ENCODE measurements at regions not wholly inside any gene's neighbourhood (a gene's known extent, or its start where the extent isn't known, plus 50 kb on each side); places are given as distances from the start of the nearest gene placed in this dataset.

DNA sequence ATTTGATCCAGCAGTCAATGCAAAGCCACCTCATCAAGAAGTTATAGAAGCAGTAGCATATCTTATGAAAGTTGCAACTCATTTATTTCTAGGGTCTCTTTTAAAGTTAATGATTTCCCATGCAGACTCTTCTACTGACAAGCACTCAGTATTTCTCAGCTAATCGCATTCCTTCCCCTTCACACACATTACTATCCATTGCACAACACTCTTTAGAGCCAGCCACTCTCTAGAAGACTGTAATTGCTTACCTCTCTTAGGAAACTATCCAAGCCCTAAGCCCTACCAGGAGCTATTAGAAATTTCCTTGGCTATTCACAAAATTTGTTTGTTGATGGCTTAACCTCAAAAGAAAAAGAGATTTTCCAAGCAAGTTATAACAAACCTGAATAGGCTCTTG lies 106.0 kb downstream of the ADAMTS1 start:
- TF ChIP-seq, protein P1, sequence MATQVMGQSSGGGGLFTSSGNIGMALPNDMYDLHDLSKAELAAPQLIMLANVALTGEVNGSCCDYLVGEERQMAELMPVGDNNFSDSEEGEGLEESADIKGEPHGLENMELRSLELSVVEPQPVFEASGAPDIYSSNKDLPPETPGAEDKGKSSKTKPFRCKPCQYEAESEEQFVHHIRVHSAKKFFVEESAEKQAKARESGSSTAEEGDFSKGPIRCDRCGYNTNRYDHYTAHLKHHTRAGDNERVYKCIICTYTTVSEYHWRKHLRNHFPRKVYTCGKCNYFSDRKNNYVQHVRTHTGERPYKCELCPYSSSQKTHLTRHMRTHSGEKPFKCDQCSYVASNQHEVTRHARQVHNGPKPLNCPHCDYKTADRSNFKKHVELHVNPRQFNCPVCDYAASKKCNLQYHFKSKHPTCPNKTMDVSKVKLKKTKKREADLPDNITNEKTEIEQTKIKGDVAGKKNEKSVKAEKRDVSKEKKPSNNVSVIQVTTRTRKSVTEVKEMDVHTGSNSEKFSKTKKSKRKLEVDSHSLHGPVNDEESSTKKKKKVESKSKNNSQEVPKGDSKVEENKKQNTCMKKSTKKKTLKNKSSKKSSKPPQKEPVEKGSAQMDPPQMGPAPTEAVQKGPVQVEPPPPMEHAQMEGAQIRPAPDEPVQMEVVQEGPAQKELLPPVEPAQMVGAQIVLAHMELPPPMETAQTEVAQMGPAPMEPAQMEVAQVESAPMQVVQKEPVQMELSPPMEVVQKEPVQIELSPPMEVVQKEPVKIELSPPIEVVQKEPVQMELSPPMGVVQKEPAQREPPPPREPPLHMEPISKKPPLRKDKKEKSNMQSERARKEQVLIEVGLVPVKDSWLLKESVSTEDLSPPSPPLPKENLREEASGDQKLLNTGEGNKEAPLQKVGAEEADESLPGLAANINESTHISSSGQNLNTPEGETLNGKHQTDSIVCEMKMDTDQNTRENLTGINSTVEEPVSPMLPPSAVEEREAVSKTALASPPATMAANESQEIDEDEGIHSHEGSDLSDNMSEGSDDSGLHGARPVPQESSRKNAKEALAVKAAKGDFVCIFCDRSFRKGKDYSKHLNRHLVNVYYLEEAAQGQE (IDR thresholded peaks at IDR 0.05): no peak
- no peak for TF ChIP-seq POLR2A (IDR thresholded peaks at IDR 0.05; ENCODE audit: low read length)
- TF ChIP-seq JUNB (IDR thresholded peaks at IDR 0.05): no peak
- TF ChIP-seq SMC3 (IDR thresholded peaks at IDR 0.05): no peak
- TF ChIP-seq, protein P2, sequence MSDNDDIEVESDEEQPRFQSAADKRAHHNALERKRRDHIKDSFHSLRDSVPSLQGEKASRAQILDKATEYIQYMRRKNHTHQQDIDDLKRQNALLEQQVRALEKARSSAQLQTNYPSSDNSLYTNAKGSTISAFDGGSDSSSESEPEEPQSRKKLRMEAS (IDR thresholded peaks at IDR 0.05): no peak
- TF ChIP-seq, protein P3, sequence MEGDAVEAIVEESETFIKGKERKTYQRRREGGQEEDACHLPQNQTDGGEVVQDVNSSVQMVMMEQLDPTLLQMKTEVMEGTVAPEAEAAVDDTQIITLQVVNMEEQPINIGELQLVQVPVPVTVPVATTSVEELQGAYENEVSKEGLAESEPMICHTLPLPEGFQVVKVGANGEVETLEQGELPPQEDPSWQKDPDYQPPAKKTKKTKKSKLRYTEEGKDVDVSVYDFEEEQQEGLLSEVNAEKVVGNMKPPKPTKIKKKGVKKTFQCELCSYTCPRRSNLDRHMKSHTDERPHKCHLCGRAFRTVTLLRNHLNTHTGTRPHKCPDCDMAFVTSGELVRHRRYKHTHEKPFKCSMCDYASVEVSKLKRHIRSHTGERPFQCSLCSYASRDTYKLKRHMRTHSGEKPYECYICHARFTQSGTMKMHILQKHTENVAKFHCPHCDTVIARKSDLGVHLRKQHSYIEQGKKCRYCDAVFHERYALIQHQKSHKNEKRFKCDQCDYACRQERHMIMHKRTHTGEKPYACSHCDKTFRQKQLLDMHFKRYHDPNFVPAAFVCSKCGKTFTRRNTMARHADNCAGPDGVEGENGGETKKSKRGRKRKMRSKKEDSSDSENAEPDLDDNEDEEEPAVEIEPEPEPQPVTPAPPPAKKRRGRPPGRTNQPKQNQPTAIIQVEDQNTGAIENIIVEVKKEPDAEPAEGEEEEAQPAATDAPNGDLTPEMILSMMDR (IDR thresholded peaks at IDR 0.05): no peak

Measured in A549 (cell line).